HG03103 (cell line): ENCODE measurements at regions not wholly inside any gene's neighbourhood (a gene's known extent, or its start where the extent isn't known, plus 50 kb on each side); places are given as distances from the start of the nearest gene placed in this dataset.

Experiments
- ATAC-seq: cut with Tn5 transposase; IDR thresholded peaks from one replicate; pipeline ENCODE4 v1.9.1; 2021; ENCODE audit warnings: low read depth; ENCODE audit not compliant: unreplicated experiment

- no peak for ATAC-seq
Observed at GRCh38 chrX:39360101-39360500, 558.8 kb downstream of the MID1IP1 start.

GRCh38 chrX:39361736-39362135, 560.5 kb downstream of the MID1IP1 start:
- no peak for ATAC-seq

GRCh38 chrX:39367416-39367815, 566.2 kb downstream of the MID1IP1 start:
- ATAC-seq, result no peak

GRCh38 chrX:39372115-39372514, 570.9 kb downstream of the MID1IP1 start:
- no peak for ATAC-seq

- ATAC-seq, result no peak
Observed at GRCh38 chrX:39377157-39377556, 575.9 kb downstream of the MID1IP1 start.

- ATAC-seq, result no peak
Observed at GRCh38 chrX:39377773-39378172, 576.5 kb downstream of the MID1IP1 start.

- ATAC-seq, result no peak
Observed at GRCh38 chrX:39381422-39381821, 580.2 kb downstream of the MID1IP1 start.

- ATAC-seq, result no peak
Observed at GRCh38 chrX:39384996-39385395, 583.7 kb downstream of the MID1IP1 start.

- no peak for ATAC-seq
Observed at GRCh38 chrX:39388730-39389129, 587.5 kb downstream of the MID1IP1 start.

GRCh38 chrX:39396358-39396995, 595.2 kb downstream of the MID1IP1 start:
- no peak for ATAC-seq

- no peak for ATAC-seq
Observed at GRCh38 chrX:39397561-39398199, 596.4 kb downstream of the MID1IP1 start.

- no peak for ATAC-seq
Observed at GRCh38 chrX:39398215-39398962, 597.1 kb downstream of the MID1IP1 start.

GRCh38 chrX:39398963-39399261, 597.7 kb downstream of the MID1IP1 start:
- ATAC-seq, result no peak

- no peak for ATAC-seq
Observed at GRCh38 chrX:39399387-39399786, 598.1 kb downstream of the MID1IP1 start.

- no peak for ATAC-seq
Observed at GRCh38 chrX:39401483-39402110, 600.3 kb downstream of the MID1IP1 start.

GRCh38 chrX:39402158-39402557, 600.9 kb downstream of the MID1IP1 start:
- no peak for ATAC-seq

- no peak for ATAC-seq
Observed at GRCh38 chrX:39406799-39407198, 605.5 kb downstream of the MID1IP1 start.

GRCh38 chrX:39409246-39409917, 608.1 kb downstream of the MID1IP1 start:
- no peak for ATAC-seq

- ATAC-seq, result no peak
Observed at GRCh38 chrX:39414290-39414854, 613.1 kb downstream of the MID1IP1 start.

GRCh38 chrX:39416547-39417260, 615.4 kb downstream of the MID1IP1 start:
- no peak for ATAC-seq
